Suprapubic skin (tissue), 4 donors: ENCODE measurements at regions not wholly inside any gene's neighbourhood (a gene's known extent, or its start where the extent isn't known, plus 50 kb on each side); places are given as distances from the start of the nearest gene placed in this dataset.
"Not testable (repeated sequence)": the region's sequence is repeated elsewhere in the genome, so short reads cannot be mapped to it uniquely, and the experiment has no call there.

Experiments used
- DNase-seq, 2 donors: peaks; one replicate each; pipeline ENCODE4 v3.0.0-alpha.2; 2019; ENCODE audit warnings: low spot score in 2 of 2
- H3K27ac ChIP-seq: fragments of 200-600 bp; sonication (generic); one replicate; pipeline ENCODE4 v1.5.1; 2019
- H3K27me3 ChIP-seq: fragments of 200-600 bp; sonication (generic); one replicate; pipeline ENCODE4 v1.5.1; 2019
- H3K36me3 ChIP-seq: fragments of 200-600 bp; sonication (generic); one replicate; pipeline ENCODE4 v1.5.1; 2019
- H3K4me1 ChIP-seq: fragments of 200-600 bp; sonication (generic); one replicate; pipeline ENCODE4 v1.5.1; 2019
- H3K4me3 ChIP-seq: fragments of 200-600 bp; sonication (generic); one replicate; pipeline ENCODE4 v1.5.1; 2019; ENCODE audit warnings: mild to moderate bottlenecking
- H3K9me3 ChIP-seq: fragments of 200-600 bp; sonication (generic); one replicate; pipeline ENCODE4 v1.5.1; 2019
- EP300 ChIP-seq: sonication (generic); formaldehyde crosslinking; IDR thresholded peaks from one replicate; pipeline ENCODE4 v1.6.1; 2017; ENCODE audit warnings: antibody characterized with exemption
- POLR2A ChIP-seq, 2 donors: fragments of 450-650 bp; IDR thresholded peaks; one replicate each; pipeline ENCODE4 v1.6.1; 2017; ENCODE audit warnings: antibody characterized with exemption in 2 of 2, mild to moderate bottlenecking in 2 of 2, moderate library complexity in 2 of 2
- POLR2AphosphoS5 ChIP-seq, 3 donors: sonication (generic); formaldehyde crosslinking; IDR thresholded peaks; one replicate each; pipeline ENCODE4 v1.6.1; 2017; ENCODE audit warnings: antibody characterized with exemption in 3 of 3
- WGBS: methylation state at CpG from one replicate; pipeline ENCODE4 v1.1.5; 2018; 5-methylcytosine and 5-hydroxymethylcytosine counted together
- TF ChIP-seq, protein P1 (sequence below), 2 donors: fragments of 200-600 bp in 1 of 2; fragments of 450-650 bp in 1 of 2; sonication (generic) in 1 of 2; IDR thresholded peaks; one replicate each; pipeline ENCODE4 v1.5.1; 2016 to 2019; ENCODE audit warnings: antibody characterized with exemption in 2 of 2, mild to moderate bottlenecking in 1 of 2, moderate library complexity in 1 of 2

DNA sequence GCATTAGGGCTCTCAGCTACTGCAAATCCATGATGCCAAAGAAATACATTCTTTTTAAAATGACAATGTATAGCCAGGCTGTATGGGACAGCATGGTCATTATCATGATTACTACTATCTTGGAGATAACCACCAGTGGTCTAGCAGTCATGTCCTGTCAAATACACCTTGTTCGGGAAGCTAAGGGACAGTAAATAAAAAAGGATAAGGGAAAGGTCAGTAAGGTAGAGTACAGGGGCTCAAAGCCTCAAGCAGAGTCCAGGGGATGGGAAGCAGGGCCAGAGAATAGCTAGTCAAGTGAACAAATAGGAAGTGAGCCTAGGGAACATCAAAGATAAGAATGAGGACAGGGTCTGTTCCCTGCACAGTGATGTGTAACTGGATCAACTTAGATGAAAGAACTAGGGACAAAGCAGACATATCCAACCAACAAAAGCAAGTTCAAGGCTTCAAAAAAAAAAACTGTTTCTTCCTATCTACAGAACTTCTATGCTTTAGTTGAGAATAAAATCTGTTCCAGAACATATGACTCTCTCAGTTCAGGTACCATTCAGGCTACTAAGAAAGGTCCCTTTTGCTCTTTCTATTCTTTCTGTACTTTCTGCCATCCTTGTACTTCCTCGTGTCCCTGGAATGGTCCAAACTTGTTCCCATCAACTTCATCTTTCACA, 62.9 kb upstream of the EHBP1 start:
- TF ChIP-seq EP300: no peak
- no peak for TF ChIP-seq POLR2A (IDR thresholded peaks at IDR 0.05)
- TF ChIP-seq, protein P1, sequence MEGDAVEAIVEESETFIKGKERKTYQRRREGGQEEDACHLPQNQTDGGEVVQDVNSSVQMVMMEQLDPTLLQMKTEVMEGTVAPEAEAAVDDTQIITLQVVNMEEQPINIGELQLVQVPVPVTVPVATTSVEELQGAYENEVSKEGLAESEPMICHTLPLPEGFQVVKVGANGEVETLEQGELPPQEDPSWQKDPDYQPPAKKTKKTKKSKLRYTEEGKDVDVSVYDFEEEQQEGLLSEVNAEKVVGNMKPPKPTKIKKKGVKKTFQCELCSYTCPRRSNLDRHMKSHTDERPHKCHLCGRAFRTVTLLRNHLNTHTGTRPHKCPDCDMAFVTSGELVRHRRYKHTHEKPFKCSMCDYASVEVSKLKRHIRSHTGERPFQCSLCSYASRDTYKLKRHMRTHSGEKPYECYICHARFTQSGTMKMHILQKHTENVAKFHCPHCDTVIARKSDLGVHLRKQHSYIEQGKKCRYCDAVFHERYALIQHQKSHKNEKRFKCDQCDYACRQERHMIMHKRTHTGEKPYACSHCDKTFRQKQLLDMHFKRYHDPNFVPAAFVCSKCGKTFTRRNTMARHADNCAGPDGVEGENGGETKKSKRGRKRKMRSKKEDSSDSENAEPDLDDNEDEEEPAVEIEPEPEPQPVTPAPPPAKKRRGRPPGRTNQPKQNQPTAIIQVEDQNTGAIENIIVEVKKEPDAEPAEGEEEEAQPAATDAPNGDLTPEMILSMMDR (IDR thresholded peaks at IDR 0.05): no peak
- no peak for TF ChIP-seq POLR2AphosphoS5 (IDR thresholded peaks at IDR 0.05)
- no peaks in the 10 kb centered on the region for H3K27me3 ChIP-seq
- H3K27ac ChIP-seq: no peak overlapping the region
- no peak overlapping the region for H3K4me3 ChIP-seq
- H3K4me1 ChIP-seq: peaks cover 9% of the 10 kb centered on the region
- WGBS: 74% methylated on average over 2 of the region's 2 CpGs
- no peaks in the 10 kb centered on the region for H3K9me3 ChIP-seq
- DNase-seq: no peak
- H3K36me3 ChIP-seq: no peaks in the 10 kb centered on the region

DNA sequence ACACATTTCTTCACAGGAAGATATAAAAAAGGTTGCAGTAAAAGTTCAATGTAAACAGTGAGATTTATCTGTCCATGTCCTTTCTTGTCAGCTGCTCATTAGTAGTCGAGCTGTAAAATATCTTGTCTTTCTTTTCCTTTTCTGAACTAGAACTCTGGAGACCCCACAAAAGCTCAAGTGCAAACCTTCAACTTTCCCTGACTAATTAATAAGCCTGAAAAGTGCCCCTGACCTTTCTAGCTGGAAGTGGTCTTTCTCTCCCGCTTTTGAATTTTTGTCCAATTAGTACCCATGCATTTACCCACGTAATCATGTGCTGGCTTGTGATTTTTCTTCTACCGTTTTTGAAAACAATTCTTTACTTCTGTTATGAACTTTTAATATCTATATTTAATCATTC, 63.6 kb upstream of the EHBP1 start:
- Histone ChIP-seq H3K36me3 (no peaks in the 10 kb centered on the region), H3K4me3 (no peak overlapping the region), H3K27ac (no peak overlapping the region), H3K27me3 (no peaks in the 10 kb centered on the region), H3K9me3 (no peaks in the 10 kb centered on the region), H3K4me1 (peaks cover 9% of the 10 kb centered on the region)
- TF ChIP-seq POLR2AphosphoS5 (IDR thresholded peaks at IDR 0.05) (no peak), EP300 (no peak), POLR2A (IDR thresholded peaks at IDR 0.05) (no peak)
- TF ChIP-seq, protein P1 (IDR thresholded peaks at IDR 0.05): no peak
- 47% methylated on average over 4 of the region's 4 CpGs for WGBS
- no peak for DNase-seq

DNA sequence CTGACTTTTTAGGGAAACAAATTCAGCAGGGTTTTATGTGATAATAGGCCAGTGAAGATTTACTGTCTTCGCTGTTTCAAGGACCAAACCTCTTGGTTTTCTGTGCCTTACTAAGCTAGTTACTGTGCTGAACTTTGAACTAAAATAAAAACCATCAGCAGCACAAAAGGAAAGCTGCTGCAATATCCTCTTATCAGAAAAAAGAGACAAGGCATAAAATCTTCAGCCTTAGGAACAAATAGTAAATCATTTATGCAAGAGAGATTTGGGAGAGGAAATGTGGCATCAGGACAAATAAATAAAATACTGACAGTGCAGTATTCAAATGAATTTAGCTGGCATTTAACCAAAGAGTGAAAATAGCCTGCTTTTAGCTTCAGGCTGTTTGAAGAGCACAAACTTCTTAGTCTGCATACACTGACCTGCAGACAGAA, 64.1 kb upstream of the EHBP1 start:
- Histone ChIP-seq H3K4me3 (no peak overlapping the region), H3K27ac (no peak overlapping the region), H3K4me1 (peaks cover 9% of the 10 kb centered on the region), H3K27me3 (no peaks in the 10 kb centered on the region), H3K9me3 (no peaks in the 10 kb centered on the region), H3K36me3 (no peaks in the 10 kb centered on the region)
- no peak for TF ChIP-seq POLR2AphosphoS5 (IDR thresholded peaks at IDR 0.05)
- TF ChIP-seq, protein P1 (IDR thresholded peaks at IDR 0.05): no peak
- TF ChIP-seq EP300: no peak
- TF ChIP-seq POLR2A (IDR thresholded peaks at IDR 0.05): no peak
- 57% methylated on average over 1 of the region's 1 CpG for WGBS
- no peak for DNase-seq

DNA sequence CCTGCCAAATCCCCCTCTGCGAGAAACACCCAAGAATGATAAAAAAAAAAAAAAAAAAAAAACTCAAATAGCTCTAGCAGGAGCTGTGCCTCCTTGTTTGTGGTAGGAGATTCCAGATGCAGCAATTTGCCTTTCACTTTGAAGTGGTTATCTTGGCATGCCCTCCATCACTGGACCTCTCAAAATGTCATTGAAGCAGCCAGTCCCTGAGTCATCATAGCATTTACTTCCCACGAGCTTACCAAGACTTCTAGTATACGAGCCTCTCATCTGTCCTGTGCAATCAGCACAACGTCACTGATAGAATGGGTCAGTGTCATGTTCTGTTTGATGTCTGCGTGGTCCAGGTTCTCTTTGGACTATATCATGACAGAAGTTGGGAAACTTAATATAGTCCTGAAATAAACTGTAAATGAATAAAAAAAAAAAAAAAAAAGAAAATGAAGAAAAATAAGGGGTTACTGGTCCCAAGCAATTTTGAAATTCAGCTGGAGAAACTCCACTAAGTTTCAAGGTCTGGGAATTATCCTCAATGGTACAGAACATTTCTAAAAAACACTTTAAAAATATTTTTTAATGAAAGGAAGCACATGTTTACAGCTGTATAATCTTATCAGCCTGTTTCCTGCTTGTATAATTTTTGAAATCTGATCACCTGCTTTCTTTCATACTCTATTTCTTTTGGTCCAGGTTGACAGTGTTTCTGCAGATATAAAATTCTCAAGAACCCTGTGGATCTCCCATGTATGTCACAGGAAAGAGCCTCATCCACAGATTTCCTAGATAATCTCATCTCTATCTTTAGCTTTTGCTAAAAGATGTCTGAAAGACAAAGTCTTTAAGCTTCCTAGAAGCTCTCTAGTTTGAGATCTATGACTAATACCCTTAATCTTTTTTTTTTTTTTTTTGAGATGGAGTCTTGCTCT, 74.1 kb upstream of the EHBP1 start:
- H3K4me1 ChIP-seq: no peaks in the 10 kb centered on the region
- no peak for DNase-seq
- H3K27ac ChIP-seq: no peak overlapping the region
- TF ChIP-seq, protein P1 (IDR thresholded peaks at IDR 0.05): no peak
- TF ChIP-seq POLR2A (IDR thresholded peaks at IDR 0.05) (no peak), POLR2AphosphoS5 (IDR thresholded peaks at IDR 0.05) (no peak), EP300 (no peak)
- H3K4me3 ChIP-seq: no peak overlapping the region
- 93% methylated on average over 5 of the region's 5 CpGs for WGBS
- H3K9me3 ChIP-seq: no peaks in the 10 kb centered on the region
- no peaks in the 10 kb centered on the region for H3K27me3 ChIP-seq
- H3K36me3 ChIP-seq: no peaks in the 10 kb centered on the region

DNA sequence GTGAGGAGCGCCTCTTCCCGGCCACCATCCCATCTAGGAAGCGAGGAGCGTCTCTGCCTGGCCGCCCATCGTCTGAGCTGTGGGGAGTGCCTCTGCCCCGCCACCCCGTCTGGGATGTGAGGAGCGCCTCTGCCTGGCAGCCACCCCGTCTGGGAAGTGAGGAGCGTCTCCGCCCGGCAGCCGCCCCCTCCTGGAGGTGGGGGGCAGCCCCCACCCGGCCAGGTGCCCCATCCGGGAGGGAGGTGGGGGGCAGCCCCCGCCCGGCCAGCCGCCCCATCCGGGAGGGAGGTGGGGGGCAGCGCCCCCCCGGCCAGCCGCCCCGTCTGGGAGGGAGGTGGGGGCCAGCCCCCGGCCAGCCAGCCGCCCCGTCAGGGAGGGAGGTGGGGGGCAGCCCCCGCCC, 75.3 kb upstream of the EHBP1 start:
- DNase-seq, H3K27ac ChIP-seq, H3K4me1 ChIP-seq, H3K4me3 ChIP-seq, H3K36me3 ChIP-seq, H3K9me3 ChIP-seq, H3K27me3 ChIP-seq: not testable (repeated sequence)
- no CpG with 5 or more reads among the region's 28 CpGs for WGBS

DNA sequence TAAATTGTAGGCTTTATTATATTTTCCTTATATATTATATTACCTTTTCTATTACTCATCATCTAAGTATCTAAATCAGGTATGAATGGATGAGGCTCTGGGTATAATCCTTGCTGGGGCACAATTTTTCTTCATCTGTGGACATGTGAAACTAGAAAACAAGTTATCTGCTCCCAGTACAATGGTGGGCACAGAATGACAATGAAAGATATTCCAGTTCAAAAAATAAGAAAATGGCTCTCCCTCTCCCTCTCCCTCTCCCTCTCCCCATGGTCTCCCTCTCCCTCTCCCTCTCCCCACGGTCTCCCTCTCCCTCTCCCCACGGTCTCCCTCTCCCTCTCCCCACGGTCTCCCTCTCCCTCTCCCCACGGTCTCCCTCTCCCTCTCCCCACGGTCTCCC, 76.2 kb upstream of the EHBP1 start:
- H3K4me3 ChIP-seq, H3K4me1 ChIP-seq, H3K9me3 ChIP-seq, H3K27ac ChIP-seq, H3K27me3 ChIP-seq, H3K36me3 ChIP-seq, DNase-seq: not testable (repeated sequence)
- WGBS: 63% methylated on average over 4 of the region's 5 CpGs
